ENCODE measurements at regions not wholly inside any gene's neighbourhood (a gene's known extent, or its start where the extent isn't known, plus 50 kb on each side); places are given as distances from the start of the nearest gene placed in this dataset.

GRCh38 chr4:52231526-52231925 is 180.4 kb downstream of the SPATA18 start:
- no TSS peak for BruUV-seq (replicated peaks)
- no peak for DNase-seq
- CTCF ChIA-PET = no interaction called here
- intact Hi-C loops (cut with micrococcal nuclease; ENCODE audit: unreplicated experiment) = loop anchor here (10.0 kb wide), 1 partner anchor 143 kb away; no protein-coding TSS in a partner anchor
- Mint-ChIP-seq H3K9me3 (ENCODE audit: low read depth, unreplicated experiment) (no peaks in the 10 kb centered on the region), H3K27me3 (ENCODE audit: unreplicated experiment) (peaks cover 19% of the 10 kb centered on the region), H3K36me3 (ENCODE audit: insufficient read depth, unreplicated experiment) (no peaks in the 10 kb centered on the region), H3K4me3 (ENCODE audit: low read depth, unreplicated experiment) (no peak overlapping the region), H3K4me1 (ENCODE audit: low read depth, unreplicated experiment) (no peaks in the 10 kb centered on the region), H3K27ac (ENCODE audit: unreplicated experiment) (no peak overlapping the region)
- no peak for TF ChIP-seq CTCF (IDR thresholded peaks at IDR 0.05; ENCODE audit: unreplicated experiment)

- Mint-ChIP-seq H3K36me3 (ENCODE audit: insufficient read depth, unreplicated experiment) (no peaks in the 10 kb centered on the region), H3K9me3 (ENCODE audit: low read depth, unreplicated experiment) (no peaks in the 10 kb centered on the region), H3K27me3 (ENCODE audit: unreplicated experiment) (peaks cover 14% of the 10 kb centered on the region), H3K4me1 (ENCODE audit: low read depth, unreplicated experiment) (no peaks in the 10 kb centered on the region), H3K4me3 (ENCODE audit: low read depth, unreplicated experiment) (no peak overlapping the region), H3K27ac (ENCODE audit: unreplicated experiment) (no peak overlapping the region)
- no TSS peak for BruUV-seq (replicated peaks)
- CTCF ChIA-PET = interaction anchor here (0.8 kb wide), 2 partner anchors 33 to 748 kb away, joined by 3 to 4 read pairs; no protein-coding TSS in a partner anchor
- intact Hi-C loops (cut with micrococcal nuclease; ENCODE audit: unreplicated experiment) = loop anchor here (2.0 to 10.0 kb wide), 2 partner anchors 140 to 748 kb away; no protein-coding TSS in a partner anchor
- no peak for DNase-seq
- TF ChIP-seq CTCF (IDR thresholded peaks at IDR 0.05; ENCODE audit: unreplicated experiment) = no peak
These were observed 183.7 kb downstream of the SPATA18 start for GRCh38 chr4:52234561-52235440.

- no peaks in the 10 kb centered on the region for H3K4me1 Mint-ChIP-seq (ENCODE audit: low read depth, unreplicated experiment)
- no peak for TF ChIP-seq CTCF (IDR thresholded peaks at IDR 0.05; ENCODE audit: unreplicated experiment)
- BruUV-seq (replicated peaks) = no TSS peak
- no peak overlapping the region for H3K27ac Mint-ChIP-seq (ENCODE audit: unreplicated experiment)
- intact Hi-C loops (cut with micrococcal nuclease; ENCODE audit: unreplicated experiment) = loop anchor here (2.0 to 10.0 kb wide), 2 partner anchors 139 to 747 kb away; no protein-coding TSS in a partner anchor
- H3K4me3 Mint-ChIP-seq (ENCODE audit: low read depth, unreplicated experiment) = no peak overlapping the region
- H3K36me3 Mint-ChIP-seq (ENCODE audit: insufficient read depth, unreplicated experiment) = no peaks in the 10 kb centered on the region
- no peak for DNase-seq
- peaks cover 9% of the 10 kb centered on the region for H3K27me3 Mint-ChIP-seq (ENCODE audit: unreplicated experiment)
- H3K9me3 Mint-ChIP-seq (ENCODE audit: low read depth, unreplicated experiment) = no peaks in the 10 kb centered on the region
- CTCF ChIA-PET = no interaction called here
These were observed 184.6 kb downstream of the SPATA18 start for GRCh38 chr4:52235552-52236201.

GRCh38 chr4:52241916-52242315 is 190.8 kb downstream of the SPATA18 start:
- TF ChIP-seq CTCF (IDR thresholded peaks at IDR 0.05; ENCODE audit: unreplicated experiment) = no peak
- DNase-seq = no peak
- no peaks in the 10 kb centered on the region for H3K36me3 Mint-ChIP-seq (ENCODE audit: insufficient read depth, unreplicated experiment)
- intact Hi-C loops (cut with micrococcal nuclease; ENCODE audit: unreplicated experiment) = loop anchor here (10.0 kb wide), 1 partner anchor 293 kb away; no protein-coding TSS in a partner anchor
- CTCF ChIA-PET = no interaction called here
- no peak overlapping the region for H3K27ac Mint-ChIP-seq (ENCODE audit: unreplicated experiment)
- BruUV-seq (replicated peaks) = no TSS peak
- peaks cover 14% of the 10 kb centered on the region for H3K27me3 Mint-ChIP-seq (ENCODE audit: unreplicated experiment)
- no peaks in the 10 kb centered on the region for H3K4me1 Mint-ChIP-seq (ENCODE audit: low read depth, unreplicated experiment)
- H3K4me3 Mint-ChIP-seq (ENCODE audit: low read depth, unreplicated experiment) = no peak overlapping the region
- peaks cover 5% of the 10 kb centered on the region for H3K9me3 Mint-ChIP-seq (ENCODE audit: low read depth, unreplicated experiment)
